ENCODE measurements at regions not wholly inside any gene's neighbourhood (a gene's known extent, or its start where the extent isn't known, plus 50 kb on each side); places are given as distances from the start of the nearest gene placed in this dataset.

DNA sequence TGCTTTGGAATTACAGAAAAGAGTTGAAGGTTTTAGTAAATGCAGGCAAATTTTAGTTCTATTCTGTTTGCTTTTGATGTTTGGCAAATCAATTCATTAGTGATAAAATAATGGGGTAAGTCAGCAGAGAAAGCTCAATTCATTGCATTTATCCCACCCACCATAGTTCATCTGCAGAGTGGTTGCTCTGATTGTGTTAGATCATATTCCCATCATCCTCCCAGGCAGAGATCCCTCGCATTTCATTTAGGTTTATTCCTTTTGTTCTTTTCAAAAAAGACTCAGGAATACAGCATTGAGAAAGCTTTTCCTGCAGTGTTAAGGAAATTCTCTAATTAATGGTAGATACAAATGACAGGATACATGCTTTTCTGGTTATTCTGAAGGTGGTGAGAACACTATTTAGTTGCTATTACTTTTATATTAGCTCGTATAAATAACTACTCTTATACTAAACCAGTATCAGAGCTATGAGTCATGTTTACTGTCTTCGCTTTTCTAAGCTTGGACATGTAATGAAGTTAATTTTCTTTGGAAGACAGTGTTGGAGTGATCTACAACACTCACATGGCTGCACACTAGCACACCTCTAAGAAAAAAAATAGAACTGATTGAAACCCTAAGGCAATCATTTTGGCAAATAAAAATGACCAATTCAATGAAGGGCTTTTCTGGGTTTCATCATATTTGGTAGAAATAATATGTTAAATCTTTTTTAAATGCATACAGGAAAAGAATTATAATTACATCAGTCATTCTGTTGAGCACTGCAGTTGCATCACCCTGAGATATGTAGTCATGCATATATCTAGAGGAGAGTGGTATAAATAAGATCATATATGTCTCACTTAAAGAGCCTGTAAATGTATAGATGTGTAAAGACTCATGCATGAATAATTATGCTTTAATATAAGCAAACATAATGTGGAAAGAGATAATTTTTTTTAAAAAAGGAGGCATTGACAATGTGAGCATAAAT, 351.6 kb downstream of the PCDH7 start:
- no peak for DNase-seq

DNA sequence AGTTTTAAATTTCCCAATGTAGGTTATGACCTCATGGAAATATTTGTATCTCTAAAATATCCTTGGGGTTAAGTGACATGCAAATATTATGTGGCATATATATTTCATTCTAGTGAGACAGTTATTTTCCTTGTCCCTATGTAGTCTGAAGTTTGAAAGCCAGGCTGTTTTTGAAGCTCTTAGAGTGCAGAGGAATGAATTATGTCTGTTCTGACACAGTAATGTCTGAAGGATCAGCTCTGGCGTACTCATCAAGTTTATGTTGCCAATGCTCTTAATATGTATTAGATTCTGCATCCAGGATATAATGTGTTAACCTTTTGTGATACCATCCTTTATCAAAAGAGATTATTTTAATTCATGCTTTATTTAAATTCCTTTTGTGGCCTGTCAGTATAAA, 355.8 kb downstream of the PCDH7 start:
- no peak for DNase-seq

DNA sequence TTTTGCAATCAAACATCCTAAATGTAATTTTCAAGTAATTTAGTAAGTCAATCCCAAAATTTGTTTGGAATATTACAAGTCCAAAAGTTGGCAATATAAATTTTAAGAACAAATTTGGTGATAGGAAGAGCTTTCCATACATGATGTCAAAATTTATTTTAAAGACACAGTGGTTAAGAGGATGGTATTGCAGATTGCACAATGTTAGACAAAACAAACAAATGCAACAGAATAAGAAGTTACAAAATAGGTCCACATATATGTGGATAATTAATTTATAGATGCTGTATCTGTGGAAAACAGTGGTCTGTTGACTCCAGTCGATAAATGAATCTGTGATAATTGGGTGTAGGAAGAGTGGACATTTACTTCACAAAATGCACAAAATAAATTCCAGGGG, 358.5 kb downstream of the PCDH7 start:
- DNase-seq = no peak

DNA sequence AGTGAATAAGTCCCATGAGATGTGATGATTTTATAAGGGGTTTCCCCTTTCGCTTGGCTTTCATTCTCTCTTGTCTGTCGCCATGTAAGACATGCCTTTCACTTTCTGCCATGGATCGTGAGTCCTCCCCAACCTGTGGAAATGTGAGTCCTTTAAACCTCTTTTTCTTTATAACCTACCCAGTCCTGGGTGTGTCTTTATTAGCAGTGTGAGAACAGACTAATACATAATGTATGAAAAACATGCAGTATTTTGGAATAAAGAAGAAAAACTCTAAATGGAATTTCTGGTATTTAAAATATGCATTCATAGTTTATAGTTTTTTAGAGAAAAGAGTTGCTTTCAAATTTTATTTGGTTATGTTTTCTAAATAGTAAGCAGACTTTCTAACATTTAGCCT, 360.7 kb downstream of the PCDH7 start:
- no peak for DNase-seq

DNA sequence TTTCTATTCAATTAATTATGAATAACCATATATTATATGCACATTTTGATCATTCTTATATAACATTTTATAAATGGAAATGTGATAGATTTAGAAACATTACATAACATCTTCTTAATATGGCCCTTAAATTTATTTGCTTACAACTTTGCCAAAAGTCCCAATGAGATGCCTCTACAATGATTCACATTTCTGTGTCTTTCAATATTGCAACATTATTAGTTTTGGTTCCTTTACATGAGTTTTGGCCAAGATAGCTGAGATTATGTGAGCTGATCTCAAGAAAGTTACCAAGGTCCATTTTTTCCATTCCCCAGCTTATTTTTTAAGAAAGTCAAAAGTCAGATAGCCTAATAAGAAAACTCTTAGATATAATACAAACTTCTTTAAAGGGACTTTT, 361.2 kb downstream of the PCDH7 start:
- no peak for DNase-seq

DNA sequence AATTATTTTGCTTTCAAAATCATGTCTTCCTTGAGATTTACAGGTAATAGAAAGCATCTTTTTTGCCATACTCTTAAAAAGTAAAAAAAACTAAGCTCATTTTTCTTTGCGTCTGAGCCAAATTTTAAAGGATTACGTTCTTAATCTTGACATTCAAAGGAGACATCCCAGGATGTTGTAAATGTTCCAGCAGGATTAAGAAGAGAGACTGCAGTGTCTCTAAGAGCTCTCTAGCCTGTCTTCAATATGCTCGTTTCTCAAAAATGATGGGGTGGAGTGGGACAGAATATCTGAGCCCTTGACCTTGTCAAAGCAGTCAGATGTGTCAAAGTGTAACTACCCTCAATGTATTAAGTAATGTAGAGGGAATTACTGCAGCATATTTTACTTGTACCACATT, 363.3 kb downstream of the PCDH7 start:
- DNase-seq = no peak

DNA sequence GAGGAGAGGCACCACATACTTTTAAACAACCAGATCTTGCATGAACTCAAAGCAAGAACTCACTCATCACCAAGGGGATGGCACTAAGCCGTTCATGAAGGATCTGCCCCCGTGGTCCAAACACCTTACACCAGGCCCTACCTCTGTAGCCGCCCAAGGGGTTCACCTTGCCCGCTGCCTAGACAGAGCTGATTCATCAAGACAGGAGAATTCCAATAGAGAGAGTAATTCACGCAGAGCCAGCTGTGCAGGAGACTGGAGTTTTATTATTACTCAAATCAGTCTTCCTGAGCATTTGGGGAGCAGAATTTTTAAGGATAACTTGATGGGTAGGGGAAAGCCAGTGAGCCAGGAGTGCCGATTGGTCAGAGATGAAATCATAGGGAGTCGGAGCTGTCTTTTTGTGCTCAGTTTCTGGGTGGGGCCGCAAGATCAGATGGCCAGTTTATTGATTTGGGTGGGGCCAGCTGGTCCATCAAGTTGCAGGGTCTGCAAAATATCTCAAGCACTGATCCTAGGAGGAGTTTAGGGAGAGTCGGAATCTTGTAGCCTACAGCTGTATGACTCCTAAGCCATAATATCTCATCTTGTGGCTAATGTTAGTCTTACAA, 364.7 kb downstream of the PCDH7 start:
- DNase-seq = no peak

DNA sequence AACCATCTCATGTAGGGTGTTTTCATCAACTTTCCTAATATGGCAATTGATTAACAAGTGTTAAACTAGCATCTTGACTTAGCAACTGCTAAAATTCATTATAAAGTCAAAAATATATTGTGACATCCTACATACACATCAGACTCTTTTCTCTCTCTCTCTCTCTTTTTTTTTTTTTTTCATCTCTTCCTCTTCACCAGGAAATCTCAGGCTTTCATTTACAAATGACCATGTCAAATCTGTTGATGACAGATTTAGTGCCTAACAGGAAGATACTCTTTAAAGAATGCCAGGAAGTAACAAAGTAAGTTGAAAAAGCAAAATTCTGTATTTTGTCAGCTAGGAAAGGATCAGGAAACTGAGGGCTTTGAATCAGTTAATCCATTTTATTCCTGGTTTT, 365.5 kb downstream of the PCDH7 start:
- no peak for DNase-seq

DNA sequence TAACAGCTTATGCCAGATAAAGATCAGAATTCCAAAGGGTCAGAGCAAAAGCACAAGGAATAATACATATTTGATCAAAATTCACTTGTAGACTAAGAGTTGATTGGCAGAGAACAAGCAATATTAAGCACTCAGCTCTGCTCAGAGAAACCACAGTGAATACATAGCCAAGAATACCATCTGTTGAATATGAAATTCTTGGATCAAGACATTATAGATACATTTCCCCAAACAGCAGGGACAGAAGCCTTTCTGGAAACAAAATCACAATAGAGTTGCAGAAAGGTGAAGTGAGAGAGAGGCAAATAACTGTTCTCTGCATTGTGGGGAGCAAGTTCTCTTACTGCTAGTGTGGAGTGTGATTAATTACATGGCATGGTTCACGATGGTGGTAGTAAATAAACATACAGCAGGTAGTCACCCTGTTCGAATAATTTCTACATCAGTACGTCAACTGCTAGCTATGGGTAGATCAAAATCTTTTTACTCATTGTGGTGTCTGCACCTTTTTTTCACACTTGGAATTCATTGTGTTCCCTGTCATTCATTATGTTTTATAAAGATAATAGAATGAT, 366.7 kb downstream of the PCDH7 start:
- no peak for DNase-seq

DNA sequence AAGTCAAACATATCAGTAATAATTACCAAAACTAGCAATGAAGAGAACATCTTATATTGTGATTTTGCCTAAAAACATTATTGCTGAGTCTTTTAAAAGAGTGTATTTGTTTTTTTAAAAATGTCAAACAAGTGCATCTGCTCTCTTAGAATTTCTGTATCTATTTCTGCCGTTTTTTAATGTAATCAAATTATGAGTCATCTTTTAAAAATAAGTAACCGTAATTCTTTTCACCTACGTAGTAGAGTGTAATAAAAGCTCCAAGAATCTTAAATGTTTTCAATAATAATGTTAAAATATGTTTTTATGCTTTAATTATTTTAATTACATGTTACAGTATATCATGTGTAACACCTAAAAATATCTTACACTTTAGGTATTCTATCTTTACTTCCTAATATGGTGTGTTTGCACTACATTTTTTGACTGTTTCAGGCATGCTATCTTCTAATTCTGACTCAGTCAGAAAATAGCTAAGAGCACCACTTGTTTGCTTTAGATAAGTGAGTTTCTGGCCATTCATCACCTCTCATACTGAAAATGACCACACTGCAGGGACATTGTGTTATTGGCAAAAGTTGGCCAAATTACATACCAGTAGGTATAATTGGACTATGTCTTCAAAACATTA, 368.5 kb downstream of the PCDH7 start:
- no peak for DNase-seq

DNA sequence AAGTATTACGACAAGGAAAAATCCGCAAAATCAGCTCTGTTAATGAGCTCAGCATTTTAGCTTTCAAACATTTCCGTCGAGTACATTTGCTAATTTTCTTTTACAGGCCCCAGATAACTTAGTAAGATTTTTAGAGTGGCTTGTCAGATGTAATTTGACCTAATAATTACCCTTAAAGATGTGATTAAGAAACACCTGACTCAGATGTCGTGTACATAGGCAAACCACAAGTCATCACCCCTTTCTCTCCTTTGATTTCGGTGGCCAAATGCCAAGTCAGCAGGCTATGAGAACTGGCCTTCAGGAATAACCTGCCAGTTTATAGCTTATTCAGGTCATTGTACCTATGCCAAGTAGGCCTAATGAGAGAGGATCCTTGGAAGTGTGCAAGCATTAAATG, 369.6 kb downstream of the PCDH7 start:
- no peak for DNase-seq

DNA sequence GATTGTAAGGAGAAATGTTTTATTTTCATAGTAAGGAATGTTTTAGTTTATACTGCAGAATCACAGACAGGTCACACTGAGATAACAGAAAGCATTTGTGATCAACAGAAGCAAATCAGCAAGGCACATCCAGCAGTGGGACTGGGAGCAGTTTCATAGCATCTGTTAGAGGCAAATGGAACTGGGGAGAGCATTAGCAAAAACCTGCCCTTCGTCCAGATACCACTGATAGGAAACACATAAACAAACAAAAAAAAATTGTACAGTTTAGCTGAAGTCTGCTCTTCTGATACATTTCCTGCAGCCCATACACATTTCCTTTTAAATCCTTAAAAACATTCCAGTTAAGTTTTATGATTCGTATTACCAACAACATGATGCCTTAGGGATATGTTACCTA, 374.3 kb downstream of the PCDH7 start:
- DNase-seq = no peak

DNA sequence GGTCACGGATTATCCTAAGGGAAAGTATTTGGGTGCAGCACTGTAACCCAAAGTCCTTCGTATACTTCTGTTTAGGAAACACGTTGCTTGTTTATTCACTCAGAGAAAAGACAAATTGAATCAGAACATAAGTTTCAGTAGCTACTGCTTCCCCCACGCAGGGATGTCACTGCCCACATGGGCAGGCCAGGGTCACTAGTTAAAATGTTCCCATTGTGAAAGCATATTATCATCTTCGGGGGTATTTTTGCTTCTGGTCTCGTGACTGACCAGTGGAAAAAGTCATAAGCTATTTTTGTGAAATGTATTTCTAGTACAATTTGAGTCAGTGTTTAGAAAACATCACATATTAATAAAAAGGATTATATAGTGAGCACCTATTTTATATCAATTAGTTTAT, 377.8 kb downstream of the PCDH7 start:
- DNase-seq = no peak

DNA sequence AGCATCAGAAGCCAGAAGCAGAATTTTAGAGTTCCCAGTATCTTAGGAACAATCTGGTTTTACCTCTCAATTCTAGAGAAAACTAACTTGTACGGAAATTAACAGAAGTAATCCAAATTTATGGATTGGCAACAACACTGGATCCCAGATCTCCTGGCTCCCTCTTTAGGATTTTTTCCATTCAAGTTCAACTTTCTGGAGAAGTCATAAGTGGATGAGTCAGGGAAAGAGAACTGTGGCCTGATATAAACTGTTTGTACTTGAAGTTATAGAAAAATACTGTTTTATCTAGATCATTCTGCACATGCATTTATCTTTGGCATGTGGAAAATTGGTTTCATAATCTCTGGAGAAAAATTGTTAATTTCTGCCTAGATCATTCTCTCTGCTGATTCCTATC, 380.4 kb downstream of the PCDH7 start:
- no peak for DNase-seq

DNA sequence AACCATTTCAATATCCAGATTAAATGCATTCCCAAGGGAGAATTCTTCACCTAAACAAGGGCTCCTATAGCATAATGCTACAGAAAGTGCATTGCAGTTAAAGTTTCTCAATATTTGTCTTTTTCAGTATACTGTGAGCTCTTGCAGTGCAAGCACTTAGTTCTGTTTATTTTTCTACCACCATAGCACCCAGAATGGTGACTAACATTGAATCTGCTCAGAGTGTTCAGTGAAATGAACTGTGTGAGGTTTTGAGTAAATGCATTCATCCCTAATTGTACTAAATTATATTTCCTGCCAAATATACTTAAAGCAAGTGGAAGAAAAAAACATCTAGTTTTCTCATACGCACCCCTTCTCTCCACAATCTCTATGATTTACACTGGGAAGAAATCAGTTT, 383.9 kb downstream of the PCDH7 start:
- no peak for DNase-seq

DNA sequence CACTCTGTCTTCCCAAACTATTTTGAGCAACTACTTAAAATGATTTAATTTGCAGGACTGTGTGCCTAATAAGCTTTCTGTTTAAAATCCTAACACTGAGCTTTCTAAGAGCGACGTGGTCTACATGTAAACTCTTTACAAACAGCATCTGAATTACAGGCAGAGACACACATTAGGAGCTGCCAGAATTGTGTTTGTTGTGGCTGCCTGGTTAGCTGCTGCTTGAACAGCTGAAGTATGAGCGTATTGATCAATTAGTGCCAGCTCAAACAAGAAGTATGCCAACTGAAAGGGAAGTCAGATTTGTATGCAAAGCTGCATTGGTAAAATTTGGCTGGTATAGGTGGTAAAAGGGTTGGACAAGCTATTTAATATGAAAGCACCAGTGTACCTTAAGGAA, 384.4 kb downstream of the PCDH7 start:
- DNase-seq = no peak

DNA sequence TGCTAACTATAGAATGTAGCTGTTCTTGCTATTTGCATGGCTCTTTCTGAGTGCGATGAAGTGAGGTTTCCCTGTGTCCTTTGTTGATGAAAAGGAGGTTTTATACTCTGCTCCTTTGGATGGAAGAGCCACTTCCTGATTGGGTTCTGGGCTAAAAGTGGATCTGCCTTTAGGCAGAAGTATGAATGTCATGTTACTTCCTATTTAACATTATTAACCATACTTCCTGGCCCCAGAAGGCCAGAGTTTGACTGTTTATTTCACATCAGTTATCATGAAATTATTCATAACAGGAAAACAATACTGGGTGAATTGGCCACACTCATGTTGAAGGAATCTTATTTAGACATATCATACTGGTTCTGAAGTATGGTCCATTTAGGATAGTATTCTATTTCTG, 386.2 kb downstream of the PCDH7 start:
- DNase-seq = no peak

DNA sequence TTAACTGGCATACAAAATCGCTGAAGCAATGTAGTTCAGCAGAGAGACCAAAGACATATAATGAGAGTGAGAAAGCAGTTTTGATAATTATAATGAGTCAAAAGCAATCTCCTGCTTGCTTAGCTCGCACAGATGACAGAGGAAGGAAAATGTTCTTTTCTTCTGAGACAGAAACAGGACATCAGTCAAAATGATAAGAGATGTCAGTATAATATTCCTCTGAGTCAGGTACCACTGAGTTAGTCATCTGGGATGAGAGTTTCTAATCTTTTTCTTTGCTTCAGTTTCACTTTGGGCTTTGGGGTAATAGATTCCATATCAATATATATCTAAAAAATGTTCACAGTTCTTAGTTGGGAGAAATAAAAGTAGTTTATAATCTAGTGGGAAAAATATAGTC, 387.2 kb downstream of the PCDH7 start:
- no peak for DNase-seq

DNA sequence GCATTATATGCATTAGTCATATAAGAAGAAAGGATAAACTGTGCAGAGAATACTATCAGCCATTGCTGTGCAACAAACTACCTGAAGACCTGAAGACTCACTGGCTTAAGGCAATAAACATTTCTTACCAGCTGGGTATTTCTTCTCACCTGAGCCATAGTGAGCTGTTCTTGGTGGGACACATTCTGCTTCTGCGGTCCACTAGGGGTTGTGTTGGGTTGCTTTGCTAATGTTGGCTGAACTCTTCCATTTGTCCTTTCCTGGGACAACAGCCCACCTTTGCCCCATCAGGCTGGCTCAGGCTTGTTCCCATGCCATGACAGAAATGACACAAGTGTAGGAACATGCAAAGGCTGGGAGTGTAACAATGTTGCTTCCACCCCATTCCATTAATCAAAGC, 388.6 kb downstream of the PCDH7 start:
- no peak for DNase-seq

DNA sequence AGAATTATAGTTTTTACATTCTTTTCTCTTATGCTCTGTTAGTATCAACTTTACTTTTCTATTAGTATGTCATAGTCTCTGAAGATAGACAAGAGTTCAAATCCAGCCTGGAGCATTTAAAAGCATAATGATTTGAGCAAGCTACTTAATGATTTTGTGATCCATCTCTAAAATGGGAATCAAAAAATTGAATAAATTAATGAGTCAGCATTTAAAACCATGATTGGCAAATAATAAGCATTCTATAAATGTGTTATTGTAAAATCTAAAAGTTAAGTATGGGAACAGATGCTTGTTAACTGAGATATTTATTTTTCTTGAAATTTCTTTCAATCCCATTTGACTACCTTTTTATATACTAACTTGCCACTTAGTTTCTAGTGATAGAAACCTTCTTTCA, 391.6 kb downstream of the PCDH7 start:
- no peak for DNase-seq

DNA sequence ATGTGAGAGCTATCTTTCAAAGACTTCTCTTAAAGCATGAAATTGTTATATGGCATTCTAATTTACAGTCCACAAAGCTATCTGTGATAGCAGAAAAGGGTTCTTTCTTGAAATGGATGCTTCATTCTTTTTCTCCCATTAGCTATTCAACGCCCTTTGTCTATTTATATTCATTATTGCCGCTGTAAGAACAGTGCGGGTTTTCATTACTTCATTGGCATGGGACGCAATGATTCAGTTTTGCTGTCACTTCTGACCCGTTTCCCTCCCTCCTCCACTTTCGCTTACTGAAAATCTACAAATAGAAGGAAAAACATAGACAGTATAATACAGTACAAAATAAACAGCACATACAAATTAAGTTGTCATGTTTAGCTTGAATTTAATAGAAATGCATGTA, 394.6 kb downstream of the PCDH7 start:
- no peak for DNase-seq

DNA sequence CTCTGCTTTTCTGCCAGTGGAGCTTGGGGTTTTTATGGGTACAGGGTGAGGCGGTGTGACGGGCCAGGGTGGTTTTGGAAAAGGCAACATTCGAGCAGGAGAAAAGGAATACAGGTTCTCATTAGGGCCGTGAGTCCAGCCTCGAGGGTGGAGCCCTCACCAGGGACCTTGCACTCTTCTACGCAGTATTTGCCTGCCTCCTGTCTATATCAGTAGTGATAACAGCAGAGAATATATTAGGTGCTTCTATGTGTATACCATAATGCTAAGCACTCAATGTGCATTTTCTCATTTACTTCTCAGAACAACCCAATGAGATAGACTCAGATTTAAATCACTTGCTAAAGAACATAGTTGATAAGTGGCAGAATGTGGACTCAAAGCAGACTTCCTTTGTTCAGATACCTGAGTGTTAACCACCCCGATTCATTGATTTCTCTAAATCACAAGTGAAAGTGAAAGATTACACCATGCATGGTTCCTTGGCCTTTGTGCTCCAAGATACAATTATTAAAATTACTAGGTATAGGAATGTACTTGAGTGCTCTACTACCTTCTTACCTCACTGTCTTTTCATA, 403.9 kb downstream of the PCDH7 start:
- no peak for DNase-seq

DNA sequence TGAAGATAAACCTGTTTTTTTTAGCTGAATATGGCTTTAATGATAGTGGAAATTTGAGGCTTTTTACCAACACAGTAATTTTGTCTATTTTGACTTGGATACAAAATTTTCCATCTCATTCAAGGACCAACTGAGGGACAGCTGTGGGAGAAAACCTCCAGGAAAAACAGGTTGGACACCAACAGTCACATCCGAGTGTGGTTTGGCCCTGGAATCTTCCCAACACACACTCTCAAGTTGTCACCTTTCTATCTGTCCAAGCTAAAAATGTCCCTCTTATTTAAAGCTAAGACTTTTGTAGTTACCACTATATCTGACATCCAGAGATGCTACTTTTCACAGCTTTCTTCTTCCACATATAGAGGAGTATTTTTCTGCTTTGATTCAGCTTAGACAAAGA, 404.9 kb downstream of the PCDH7 start:
- no peak for DNase-seq
